ENCODE measurements at regions not wholly inside any gene's neighbourhood (a gene's known extent, or its start where the extent isn't known, plus 50 kb on each side); places are given as distances from the start of the nearest gene placed in this dataset.
A peak's percentile ranks its signal among the peaks of the same experiment; 100 is the strongest.

- ChIA-PET POLR2A (no interaction called here), CTCF (no interaction called here)
- DNase-seq (ENCODE audit: low read depth, low spot score), result no peak
- no peak for TF ChIP-seq CTCF (IDR thresholded peaks at IDR 0.05; ENCODE audit: insufficient read depth, low read length, missing control alignments)
- H3K4me3 ChIP-seq (ENCODE audit: low read depth, low read length), result no peak overlapping the region
These were observed 373.9 kb upstream of the NFE2L3 start for GRCh38 chr7:25777969-25778708.

DNA sequence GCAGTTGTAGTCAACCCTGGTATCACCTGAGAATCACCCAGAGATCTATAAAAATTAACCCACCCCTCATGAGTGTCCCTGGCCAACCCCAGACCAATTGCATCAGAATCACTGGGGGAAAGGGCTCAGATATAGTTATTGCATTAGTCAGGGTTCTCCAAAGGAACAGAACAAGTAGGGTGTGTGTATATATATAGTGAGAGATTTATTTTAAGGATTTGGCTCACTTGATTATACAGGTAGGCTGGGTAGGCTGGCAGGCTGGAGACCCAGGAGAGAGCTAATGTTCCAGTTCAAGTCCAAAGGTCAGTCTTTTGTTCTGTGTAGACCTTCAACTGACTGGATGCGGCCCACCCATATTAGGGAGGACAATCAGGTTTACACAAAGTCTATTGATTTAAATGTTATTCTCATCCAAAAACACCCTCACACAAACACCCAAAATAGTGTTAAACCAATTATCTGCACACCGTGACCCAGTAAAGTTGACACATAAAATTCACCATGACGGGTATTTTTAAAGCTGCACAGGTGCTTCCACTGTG lies 372.9 kb upstream of the NFE2L3 start:
- H3K4me3 ChIP-seq (ENCODE audit: low read depth, low read length), result no peak overlapping the region
- no peak for TF ChIP-seq CTCF (IDR thresholded peaks at IDR 0.05; ENCODE audit: insufficient read depth, low read length, missing control alignments)
- DNase-seq (ENCODE audit: low read depth, low spot score), result no peak
- ChIA-PET POLR2A (no interaction called here), CTCF (no interaction called here)

- CTCF ChIA-PET, result no interaction called here
- DNase-seq (ENCODE audit: low read depth, low spot score), result no peak
- H3K4me3 ChIP-seq (ENCODE audit: low read depth, low read length), result no peak overlapping the region
- no peak for TF ChIP-seq CTCF (IDR thresholded peaks at IDR 0.05; ENCODE audit: insufficient read depth, low read length, missing control alignments)
- POLR2A ChIA-PET, result no interaction called here
These were observed 371.1 kb upstream of the NFE2L3 start for GRCh38 chr7:25780904-25781303.

DNA sequence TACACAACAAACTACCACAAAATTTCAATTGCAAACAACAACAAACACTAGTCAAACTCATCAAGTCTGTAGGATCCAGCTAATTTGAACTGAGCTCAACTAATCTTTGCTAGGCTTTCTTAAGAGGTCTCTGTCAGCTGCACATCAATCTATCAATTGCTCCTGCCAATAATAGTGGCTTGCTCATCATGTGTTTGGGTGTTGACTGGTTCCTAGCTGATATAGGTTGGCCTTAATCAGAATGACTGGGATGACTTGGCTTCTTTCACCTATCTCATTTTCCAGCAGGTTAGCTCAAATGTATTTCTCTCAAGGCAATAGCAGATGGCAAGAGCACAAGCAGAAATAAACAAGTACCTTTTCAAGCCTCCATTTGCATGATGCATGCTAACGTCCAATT lies 370.3 kb upstream of the NFE2L3 start:
- TF ChIP-seq CTCF (IDR thresholded peaks at IDR 0.05; ENCODE audit: insufficient read depth, low read length, missing control alignments), result no peak
- ChIA-PET CTCF (interaction anchor here (0.7 kb wide), 1 partner anchor 216 kb away, joined by 3 read pairs; no protein-coding TSS in a partner anchor), POLR2A (no interaction called here)
- DNase-seq (ENCODE audit: low read depth, low spot score), result no peak
- no peak overlapping the region for H3K4me3 ChIP-seq (ENCODE audit: low read depth, low read length)

GRCh38 chr7:25786936-25787335 lies 365.1 kb upstream of the NFE2L3 start:
- no peak for TF ChIP-seq CTCF (IDR thresholded peaks at IDR 0.05; ENCODE audit: insufficient read depth, low read length, missing control alignments)
- ChIA-PET POLR2A (interaction anchor here (1.1 kb wide), 1 partner anchor 63 kb away, joined by 3 read pairs; no protein-coding TSS in a partner anchor), CTCF (no interaction called here)
- no peak overlapping the region for H3K4me3 ChIP-seq (ENCODE audit: low read depth, low read length)
- DNase-seq (ENCODE audit: low read depth, low spot score), result peak; percentile 19

DNA sequence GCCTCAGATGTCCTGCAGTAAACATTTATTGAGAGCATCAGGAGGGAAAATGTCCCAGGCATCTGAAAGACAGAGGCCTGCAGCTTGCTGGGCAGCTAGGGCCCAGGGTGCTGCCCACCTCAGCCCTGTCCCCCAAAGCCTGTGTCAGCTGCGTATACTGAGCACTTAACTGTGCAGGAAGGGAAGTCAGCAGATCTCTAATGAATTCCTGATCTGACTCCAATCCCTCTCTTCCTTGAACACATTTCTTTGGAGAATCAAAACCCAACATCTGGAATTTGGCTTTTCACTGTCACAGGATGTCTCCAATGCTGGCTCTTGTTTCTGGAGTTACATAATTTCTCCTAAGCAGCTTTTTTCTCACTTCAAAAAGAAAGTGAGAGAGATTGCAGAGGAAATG lies 364.7 kb upstream of the NFE2L3 start:
- H3K4me3 ChIP-seq (ENCODE audit: low read depth, low read length), result no peak overlapping the region
- TF ChIP-seq CTCF (IDR thresholded peaks at IDR 0.05; ENCODE audit: insufficient read depth, low read length, missing control alignments), result no peak
- DNase-seq (ENCODE audit: low read depth, low spot score), result no peak
- ChIA-PET CTCF (interaction anchor here (1.3 kb wide), 1 partner anchor 33 kb away, joined by 4 read pairs; no protein-coding TSS in a partner anchor), POLR2A (interaction anchor here (1.1 kb wide), 1 partner anchor 62 kb away, joined by 3 read pairs; no protein-coding TSS in a partner anchor)

All from AG04449 (cell line).